Esophagus muscularis mucosa (tissue), 3 donors: ENCODE measurements at regions not wholly inside any gene's neighbourhood (a gene's known extent, or its start where the extent isn't known, plus 50 kb on each side); places are given as distances from the start of the nearest gene placed in this dataset.

Source experiments
- POLR2A ChIP-seq: fragments of 450-650 bp; IDR thresholded peaks from one replicate; pipeline ENCODE4 v1.6.1; 2017; ENCODE audit warnings: antibody characterized with exemption, moderate library complexity, mild to moderate bottlenecking, low read depth
- TF ChIP-seq, protein P1 (sequence below), 3 experiments: fragments of 200-600 bp in 2 of 3; fragments of 450-650 bp in 1 of 3; sonication (generic) in 2 of 3; IDR thresholded peaks; one replicate each; pipeline ENCODE4 v1.5.1; 2017 to 2019; ENCODE audit warnings: antibody characterized with exemption in 3 of 3, mild to moderate bottlenecking in 2 of 3, moderate library complexity in 1 of 3

DNA sequence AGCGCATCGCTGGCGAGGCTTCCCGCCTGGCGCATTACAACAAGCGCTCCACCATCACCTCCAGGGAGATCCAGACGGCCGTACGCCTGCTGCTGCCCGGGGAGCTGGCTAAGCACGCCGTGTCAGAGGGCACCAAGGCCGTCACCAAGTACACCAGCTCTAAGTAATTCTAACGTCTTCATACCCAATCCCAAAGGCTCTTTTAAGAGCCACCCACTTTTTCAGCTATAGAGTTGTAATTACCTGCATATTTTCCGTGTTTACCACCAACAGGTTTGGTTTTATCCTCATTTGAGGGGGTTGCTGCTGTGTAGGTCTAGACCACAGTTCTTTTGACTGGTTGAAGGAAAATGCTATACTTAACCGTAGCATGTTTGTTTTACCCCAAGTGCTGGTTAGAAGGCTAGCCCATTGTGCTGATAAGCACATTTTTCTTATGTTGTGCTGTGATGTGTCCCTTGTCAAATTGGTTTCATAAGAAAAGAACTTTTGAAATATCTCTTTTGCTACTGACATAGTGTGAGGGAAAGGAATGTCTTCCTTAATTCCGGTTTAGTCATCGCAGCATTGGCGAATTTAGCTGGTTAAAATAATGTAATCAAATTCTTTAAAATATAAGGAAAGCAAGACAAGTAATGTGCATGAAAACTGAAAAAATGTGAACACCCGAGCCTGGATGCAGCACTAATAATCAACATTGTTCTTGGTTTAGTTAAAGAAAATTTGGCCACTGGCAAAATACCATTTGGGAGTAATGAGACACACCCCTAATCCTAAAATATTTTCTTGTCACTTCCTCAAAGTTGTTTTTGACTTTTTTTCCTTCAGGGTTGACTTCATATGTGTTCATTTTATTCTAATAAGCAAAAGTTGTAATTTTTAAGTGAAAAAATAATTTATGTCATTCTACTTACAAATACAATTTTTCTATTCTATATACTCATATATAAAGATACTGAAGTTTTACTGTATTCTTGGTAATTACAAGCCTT lies 112.8 kb downstream of the HFE start:
- no peak for TF ChIP-seq POLR2A
- TF ChIP-seq, protein P1, sequence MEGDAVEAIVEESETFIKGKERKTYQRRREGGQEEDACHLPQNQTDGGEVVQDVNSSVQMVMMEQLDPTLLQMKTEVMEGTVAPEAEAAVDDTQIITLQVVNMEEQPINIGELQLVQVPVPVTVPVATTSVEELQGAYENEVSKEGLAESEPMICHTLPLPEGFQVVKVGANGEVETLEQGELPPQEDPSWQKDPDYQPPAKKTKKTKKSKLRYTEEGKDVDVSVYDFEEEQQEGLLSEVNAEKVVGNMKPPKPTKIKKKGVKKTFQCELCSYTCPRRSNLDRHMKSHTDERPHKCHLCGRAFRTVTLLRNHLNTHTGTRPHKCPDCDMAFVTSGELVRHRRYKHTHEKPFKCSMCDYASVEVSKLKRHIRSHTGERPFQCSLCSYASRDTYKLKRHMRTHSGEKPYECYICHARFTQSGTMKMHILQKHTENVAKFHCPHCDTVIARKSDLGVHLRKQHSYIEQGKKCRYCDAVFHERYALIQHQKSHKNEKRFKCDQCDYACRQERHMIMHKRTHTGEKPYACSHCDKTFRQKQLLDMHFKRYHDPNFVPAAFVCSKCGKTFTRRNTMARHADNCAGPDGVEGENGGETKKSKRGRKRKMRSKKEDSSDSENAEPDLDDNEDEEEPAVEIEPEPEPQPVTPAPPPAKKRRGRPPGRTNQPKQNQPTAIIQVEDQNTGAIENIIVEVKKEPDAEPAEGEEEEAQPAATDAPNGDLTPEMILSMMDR (IDR thresholded peaks at IDR 0.05) = no peak
